SKM-1 (cell line): ENCODE measurements at regions not wholly inside any gene's neighbourhood (a gene's known extent, or its start where the extent isn't known, plus 50 kb on each side); places are given as distances from the start of the nearest gene placed in this dataset.
"Not testable (repeated sequence)": the region's sequence is repeated elsewhere in the genome, so short reads cannot be mapped to it uniquely, and the experiment has no call there.

ENCODE experiments used
- DNase-seq: peaks from one replicate; lab custom pipeline; 2025; ENCODE audit not compliant: unreplicated experiment; lab: John Stamatoyannopoulos, UW

DNA sequence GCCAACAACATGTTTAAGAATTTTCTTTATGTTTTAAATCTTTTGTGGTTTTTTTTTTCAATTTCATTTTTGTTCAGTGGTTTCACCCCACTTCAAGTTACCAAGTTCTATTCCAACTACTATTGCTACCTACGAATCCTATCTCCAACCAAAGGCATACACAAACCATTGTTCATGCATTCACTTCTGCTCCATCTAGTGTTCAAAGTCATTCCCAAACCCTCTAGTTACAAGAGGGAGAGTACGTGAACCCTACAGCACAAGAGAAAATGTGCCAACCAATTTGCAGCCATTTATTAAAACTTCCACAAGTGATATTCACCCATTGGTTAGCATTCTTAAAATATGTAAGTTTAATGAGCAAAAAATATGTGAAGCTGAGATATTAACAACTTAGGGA, 295.1 kb upstream of the KYNU start:
- no peak for DNase-seq

DNA sequence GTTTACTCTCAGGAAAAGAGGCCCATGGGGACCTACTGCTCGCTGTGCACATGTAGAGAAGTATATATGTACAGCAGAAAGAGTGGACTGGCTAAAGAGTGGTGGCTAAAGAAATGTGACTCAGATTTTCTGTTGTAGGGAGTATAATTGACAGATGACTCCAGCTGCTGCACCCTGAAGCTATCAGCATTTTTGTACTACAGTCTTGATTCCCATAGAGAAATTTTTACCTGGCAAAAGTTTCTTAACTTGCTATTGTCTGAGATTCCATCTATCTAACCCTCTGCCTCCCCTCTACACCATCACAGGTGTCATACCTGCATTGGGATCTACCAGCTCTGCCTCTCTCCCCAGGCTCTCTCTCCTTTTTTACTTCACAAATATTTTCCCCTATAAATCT, 296.0 kb upstream of the KYNU start:
- DNase-seq: no peak

DNA sequence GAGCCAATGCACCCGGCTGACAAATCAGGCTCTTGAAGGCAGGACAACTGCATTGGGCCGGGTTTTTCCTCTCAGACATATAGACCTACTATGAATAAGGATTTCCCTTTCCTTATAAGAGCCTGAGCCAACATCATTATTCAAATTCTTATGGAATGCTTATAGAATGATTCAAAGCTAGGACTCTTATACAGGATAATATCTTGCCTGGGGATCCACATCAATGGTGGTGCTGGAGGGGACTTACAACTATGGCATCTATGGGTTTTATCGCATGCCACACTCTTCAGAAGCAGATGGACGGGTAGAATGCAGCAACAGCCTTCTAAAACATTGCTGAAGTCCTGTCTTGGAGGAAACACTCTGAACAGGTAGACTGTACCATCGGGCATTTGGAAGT, 296.8 kb upstream of the KYNU start:
- DNase-seq: no peak

DNA sequence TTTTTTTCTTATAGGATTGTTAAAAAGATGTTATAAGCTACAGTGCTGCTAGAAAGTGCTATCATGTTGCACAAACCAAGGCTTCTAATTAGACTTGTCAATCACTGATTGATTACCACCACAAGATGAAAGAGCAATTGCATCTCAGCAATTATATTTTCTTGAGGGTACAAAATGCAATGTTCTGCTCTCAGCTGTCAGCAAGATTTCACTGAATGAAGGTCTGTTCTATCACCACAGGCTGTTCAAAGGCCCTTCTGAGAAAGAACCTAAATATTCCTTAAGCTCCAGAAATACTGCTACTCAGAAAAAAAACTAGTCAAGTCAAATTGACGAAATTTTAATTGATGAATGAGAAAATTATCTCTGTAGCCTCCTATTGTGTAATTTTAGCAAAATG, 301.9 kb upstream of the KYNU start:
- no peak for DNase-seq

DNA sequence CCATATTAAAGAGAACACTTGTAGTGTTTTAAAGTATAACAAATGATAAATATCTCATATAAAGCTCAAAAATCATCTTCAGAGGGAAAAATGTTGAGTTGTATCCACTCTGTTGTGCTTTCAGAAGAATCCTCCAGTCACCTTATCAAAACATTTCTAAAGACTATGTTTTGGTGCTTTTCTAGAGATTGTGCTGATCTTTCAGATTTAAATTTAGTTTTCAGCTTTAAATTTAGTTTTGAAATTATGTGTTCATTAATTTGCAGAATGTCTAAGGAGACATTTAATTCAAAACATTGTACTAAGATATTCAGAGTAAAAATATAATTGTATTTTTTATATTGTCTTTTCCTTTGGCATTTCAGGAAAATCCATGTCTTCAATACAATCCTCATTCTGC, 303.1 kb upstream of the KYNU start:
- DNase-seq: no peak

DNA sequence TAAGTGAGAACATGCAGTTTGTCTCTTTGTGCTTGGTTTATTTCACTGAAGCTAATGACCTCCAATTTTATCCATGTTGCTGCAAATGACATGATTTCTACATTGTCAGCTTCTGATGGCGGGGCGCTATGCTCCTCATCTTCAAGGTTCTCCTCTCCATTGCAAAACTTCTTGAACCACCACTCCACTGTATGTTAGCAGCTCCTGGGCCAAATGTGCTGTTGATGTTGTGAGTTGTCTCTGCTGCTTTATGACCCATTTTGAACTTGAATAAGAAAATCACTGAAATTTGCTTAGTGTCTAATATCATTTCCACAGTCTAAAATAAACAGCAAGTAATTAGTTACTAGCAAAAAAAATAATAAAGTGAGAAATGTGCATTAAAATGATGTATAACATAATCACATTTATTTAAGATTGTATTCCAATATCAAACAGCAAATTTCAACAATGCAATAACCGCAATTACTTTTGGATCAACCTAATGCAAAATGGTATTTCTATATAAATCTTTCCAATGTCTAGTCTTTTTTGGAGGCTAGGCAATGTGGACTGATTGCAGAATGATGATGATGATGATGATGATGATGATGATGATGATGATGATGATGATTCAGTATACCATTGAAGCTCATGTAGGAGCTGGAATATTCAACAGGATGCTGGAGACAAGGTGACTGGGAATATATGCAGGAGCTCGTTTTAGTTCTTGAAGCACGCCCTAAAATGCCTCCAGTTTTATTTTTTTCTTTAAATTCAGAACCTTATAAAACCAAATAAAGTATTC, 304.9 kb upstream of the KYNU start:
- DNase-seq: no peak

DNA sequence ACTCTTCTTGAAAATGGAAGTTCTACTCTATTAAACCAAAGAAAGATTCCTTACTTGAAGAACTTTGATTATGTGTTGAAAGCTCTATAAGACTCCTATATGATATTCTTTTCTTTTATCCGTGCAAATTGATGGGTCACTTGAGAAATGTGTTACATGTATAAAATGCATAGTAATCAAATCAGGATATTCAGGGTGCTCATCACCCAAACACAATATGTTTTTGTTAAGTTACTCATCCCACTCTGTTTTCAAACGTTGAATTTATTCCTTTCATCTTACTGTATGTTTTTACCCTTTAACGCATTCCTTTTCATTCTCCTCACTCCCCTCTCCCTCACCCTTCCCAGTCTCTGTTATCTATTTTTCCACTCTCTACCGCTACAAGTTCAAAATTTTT, 305.5 kb upstream of the KYNU start:
- no peak for DNase-seq

DNA sequence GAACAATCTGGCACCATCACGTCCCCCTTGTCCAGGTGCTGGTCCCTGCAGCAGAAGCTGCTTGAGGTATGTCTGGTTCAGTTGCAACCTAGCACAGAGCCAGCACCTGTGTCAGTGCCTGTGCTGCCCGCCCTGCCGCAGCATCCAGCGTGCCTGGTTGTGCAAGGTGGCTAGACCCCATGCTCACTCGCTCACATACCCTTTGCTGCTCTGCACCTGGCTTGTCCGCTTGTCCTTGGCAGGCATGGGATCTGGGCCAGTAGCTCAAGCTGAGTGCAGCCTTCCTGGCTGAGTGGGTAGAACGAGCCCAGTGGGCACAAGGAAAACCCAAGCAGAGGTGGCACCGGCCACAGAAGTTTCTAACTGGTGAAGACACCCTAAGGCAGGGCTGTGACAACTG, 314.6 kb upstream of the KYNU start:
- no peak for DNase-seq

DNA sequence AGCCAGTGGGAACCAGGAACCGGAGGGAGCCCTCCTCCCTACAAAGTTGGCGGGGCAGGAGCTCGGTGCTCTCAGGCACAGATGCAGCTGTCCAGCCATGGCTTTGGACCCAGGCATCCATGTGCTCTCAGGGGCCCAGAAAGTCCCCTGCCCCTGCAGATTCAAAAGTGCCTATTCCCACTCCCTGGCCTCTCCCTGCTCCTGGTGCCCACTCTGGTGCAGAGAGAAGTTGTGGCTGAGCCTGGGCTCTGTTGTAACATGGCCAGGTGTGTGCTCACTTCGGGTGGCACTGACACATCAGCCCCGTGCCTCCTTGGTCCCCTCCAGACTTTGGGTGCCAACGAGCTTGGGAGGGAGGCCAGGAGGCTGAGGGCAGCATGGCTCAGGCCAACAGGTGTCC, 315.8 kb upstream of the KYNU start:
- DNase-seq: no peak

DNA sequence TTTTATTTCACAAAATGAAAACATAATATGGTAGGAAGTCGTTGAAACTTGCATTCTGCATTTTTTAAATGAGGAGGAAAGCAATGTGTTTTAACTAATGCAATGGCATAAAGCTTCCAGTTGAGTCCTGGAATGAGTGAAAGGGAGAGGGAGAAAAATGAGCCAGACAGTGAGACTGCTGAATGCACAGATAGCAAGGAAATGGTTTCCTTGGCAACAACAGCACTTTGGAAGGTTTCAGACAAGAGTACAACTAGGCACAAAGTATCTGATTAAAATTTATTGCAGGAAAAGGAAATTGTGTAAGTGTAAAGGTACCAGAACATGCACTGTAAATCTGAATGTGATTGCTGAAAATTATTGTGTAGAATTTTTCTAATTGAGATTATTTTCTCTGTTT, 320.1 kb upstream of the KYNU start:
- no peak for DNase-seq

DNA sequence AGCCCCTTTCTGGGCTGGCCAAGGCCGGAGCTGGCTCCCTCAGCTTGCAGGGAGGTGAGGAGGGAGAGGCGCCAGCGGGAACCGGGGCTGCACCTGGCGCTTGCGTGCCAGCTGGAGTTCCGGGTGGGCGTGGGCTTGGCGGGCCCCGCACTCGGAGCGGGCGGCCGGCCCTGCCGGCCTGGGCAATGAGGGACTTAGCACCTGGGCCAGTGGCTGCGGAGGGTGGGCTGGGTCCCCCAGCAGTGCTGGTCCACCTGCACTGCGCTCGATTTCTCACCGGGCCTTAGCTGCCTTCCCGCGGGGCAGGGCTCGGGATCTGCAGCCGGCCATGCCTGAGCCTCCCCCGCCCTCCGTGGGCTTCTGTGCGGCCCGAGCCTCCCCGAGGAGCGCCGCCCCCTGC, 331.5 kb upstream of the KYNU start:
- DNase-seq: not testable (repeated sequence)

DNA sequence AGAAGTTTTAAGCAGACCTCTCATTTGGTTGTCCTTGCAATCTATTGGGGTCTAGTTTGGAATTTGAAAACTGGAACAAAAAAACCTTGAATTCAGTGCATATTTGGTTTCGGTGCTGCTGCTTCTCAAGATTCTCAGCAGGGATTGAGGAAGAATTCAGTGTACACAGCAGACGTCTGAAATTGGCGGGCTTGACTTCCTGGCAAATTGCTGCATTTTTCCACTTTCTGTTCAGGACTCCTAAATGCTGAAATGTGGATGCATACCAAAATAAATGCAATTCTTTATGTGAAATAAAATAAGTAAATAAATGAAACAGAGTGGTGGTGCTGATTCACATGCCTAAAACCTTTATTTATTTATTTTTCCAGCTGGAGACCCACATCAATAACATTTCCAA, 332.4 kb upstream of the KYNU start:
- no peak for DNase-seq

DNA sequence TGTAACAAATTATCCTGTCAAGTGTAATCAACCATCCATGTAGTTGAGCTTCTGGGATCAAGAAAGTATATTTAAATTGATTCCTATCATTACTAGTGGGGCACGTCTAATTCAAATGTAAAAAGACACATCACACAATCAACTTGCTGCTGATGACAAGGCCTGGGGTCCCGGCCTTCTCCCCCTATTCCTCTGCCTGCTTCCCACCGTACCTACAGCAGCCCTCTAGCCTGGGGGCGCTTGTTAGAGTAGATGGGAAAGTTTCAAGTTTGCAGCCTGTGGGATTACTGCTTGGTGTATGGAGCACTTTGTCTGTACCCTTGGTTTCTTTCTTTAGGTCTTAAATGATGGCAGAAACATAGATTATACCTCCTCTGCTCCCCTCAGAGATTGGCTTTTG, 333.3 kb upstream of the KYNU start:
- DNase-seq: no peak

DNA sequence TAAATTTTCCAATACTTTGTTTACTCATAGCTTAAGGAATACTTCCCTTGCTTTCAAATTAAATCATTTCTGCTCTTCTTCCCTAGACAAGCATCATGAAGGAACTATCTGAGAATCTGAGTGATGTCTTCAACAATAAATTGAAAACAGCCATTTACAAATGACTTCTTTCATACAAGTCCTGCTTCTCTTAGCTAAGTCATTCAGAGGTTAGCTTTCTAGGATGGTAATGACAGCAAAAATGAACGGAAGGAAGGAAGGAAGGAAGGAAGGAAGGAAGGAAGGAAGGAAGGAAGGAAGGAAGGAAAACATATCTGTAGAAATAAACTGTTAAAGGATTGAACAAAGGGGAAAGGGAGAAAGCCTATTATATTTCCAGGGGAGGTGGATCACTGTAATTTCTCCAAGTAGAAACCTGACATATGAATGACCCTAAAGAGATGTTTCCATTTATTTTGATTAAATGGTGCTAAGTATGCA, 335.0 kb upstream of the KYNU start:
- no peak for DNase-seq

DNA sequence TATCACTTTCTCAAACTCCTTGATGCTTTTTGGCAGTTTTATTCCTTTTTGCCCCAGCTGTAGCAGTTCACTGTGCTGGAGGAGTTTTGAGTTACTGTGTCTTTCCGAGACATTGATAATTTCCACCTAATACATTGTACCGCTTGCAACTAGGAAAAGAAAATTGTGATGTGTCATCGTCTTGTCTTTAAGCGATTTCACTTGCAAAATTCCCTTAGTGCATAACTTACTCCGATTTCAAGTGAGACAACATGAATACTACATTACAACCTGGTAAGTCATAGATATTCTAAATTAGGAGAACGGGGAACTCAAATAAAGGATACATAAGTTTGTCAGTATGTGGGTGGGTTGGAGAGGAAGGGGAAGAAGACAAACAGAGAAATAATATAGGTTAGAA, 340.5 kb upstream of the KYNU start:
- no peak for DNase-seq

DNA sequence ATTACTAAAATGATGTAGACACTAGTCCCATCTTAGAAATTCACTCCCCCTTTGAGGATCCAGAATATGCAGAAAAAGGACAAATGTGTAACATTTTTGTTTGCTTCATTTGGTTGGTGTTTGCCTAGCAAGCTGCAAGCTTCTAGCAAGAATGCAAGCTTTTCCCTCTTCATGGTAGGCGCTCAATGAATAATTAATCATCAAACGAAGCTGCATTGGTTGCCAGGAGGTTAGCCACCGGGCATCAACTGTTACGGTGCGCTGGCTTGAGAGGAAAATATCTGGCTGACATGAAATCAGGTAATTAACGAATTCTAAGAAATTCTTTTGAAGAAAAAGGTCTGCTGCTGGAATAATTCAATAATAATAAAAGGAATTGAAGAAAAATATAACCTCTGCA, 341.0 kb upstream of the KYNU start:
- no peak for DNase-seq

DNA sequence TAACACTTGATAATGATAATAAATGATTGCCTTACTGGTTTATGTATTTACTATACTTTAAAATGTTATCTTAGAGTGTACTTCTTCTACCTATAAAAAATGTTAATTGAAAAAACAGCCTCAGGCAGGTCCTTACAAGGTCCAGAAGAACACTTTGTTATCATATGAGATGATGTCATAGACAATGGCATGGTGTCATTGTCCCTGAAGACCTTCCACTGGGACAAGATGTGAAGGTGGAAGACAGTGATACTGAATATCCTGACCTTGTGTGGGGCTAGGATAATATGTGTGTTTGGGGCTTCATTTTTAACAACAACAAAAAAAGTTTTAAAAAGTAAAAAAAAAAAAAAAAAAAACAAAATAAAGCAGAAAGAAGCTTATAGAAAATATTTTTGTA, 342.2 kb upstream of the KYNU start:
- DNase-seq: no peak

DNA sequence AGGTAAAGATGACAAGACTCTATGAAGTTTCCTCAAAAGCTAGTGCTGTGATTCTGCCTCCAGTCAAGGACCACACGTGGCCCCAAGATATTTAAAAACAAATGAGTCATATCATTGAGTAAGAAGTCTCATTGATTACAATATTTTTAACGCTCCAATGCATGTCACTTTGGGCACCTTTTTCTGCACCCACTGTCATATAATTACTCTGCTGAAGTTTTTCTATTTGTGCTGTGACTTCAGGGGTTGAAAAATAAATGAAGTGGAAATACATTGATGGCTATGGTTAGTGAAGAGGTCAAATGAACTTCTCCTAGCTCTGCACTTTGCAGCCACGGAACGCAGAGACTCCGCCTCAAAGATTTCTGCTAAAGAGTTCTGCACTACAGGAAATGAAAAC, 344.3 kb upstream of the KYNU start:
- no peak for DNase-seq

DNA sequence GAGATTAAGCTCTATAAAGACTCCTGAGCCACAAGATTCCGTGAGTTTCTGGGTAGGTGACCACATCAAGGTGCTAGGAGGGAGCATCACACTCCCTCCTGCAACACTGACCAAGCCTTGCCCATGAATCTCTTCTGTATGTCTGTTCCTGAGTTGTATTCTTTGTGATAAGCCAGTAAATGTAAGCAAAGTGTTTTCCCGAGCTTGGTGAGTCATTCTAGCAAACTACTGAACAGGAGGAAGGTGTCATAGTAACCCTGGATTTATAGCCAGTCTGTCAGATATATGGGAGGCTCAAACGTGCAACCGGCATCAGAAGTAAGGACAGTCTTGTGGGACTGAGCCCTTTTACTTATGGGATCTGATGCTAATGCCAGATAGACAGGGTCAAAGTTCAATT, 346.1 kb upstream of the KYNU start:
- no peak for DNase-seq

DNA sequence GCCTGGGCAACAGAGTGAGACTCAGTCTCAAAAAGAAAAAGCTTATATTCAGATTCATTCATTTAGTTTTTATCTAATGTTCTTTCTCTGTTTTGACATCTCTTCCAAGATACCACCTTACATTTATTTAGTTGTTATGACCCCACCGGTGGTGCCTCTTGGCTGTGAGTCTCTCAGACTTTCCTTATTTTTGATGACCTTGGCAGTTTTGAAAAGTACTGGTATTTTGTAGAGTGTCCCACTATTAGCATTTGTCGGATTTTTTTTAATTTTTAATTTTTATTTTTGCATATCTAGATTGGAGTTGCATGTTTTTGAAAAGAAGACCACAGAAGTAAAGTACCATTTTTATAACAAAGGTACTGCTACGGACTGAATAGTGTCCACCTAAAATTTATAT, 351.7 kb upstream of the KYNU start:
- no peak for DNase-seq

DNA sequence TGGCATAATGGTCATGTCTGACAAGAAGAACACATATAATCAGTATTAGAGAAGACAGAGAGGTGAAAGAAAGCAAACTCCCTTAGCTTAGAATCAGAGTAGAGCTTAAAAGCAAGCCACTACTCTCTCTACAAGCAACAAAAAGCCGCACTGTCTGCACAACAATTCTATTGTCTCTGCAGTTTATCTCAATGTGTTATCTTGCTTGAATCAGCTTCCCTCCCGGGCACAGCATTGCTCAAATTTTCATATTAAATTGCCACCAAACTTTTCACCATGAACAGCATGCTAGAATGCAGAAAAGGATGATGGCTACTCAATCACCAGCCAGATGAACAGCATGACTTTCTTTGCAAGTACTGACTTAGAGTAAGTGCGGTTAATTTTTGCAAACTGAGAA, 356.0 kb upstream of the KYNU start:
- no peak for DNase-seq

DNA sequence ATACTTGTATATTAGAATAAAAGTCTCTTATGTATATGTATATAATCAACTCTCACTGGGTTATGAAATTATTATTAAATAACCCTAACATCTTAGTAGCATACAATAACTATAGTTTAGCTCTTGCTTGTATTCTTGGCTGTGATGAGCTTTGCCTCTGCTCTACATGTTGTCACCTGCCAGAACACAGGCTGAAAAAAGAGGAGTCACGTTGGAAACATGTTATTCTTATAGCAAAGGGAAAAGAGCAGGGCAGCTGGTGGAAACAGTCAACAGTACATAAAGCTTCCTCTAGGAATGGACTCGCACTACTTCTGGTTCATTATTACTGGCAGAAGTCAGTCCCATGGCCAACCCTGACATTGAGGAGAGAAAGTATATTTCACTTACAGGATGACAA, 362.0 kb upstream of the KYNU start:
- no peak for DNase-seq

DNA sequence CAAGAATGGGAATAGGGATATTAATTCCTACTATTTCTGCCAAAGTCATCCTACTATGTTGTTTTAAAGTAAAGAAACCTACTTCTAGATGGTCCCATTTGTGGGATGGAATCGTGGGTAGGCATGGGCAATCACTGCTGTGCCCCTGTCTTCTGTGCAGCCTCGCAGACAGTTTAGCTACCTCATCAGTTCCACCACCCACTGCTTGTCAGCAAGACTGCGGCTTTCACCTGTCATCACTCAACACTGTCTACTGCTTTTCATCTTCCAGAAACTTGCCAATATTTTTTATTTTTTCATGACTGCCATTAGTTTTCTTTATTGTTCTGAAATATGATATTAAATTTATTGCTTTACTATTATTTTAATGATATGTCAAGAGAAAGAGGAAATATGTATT, 368.1 kb upstream of the KYNU start:
- DNase-seq: no peak
